ENCODE measurements at regions not wholly inside any gene's neighbourhood (a gene's known extent, or its start where the extent isn't known, plus 50 kb on each side); places are given as distances from the start of the nearest gene placed in this dataset.
"Not testable (repeated sequence)": the region's sequence is repeated elsewhere in the genome, so short reads cannot be mapped to it uniquely, and the experiment has no call there.

- Histone ChIP-seq H3K36me3 (ENCODE audit: insufficient read depth, low read length, poor library complexity, severe bottlenecking) (no peaks in the 10 kb centered on the region), H3K4me3 (ENCODE audit: low read depth, low read length, poor library complexity, severe bottlenecking) (no peak overlapping the region), H3K27me3 (replicated peaks; ENCODE audit: insufficient read depth, low read depth, low read length, poor library complexity) (no peaks in the 10 kb centered on the region), H3K4me1 (ENCODE audit: insufficient read depth, low read length, poor library complexity, severe bottlenecking) (no peaks in the 10 kb centered on the region), H3K9me3 (ENCODE audit: low read depth, low read length, poor library complexity, severe bottlenecking) (no peaks in the 10 kb centered on the region), H3K27ac (ENCODE audit: low read depth, low read length, poor library complexity, severe bottlenecking) (no peak overlapping the region)
- no TSS peak for BruUV-seq (replicated peaks)
- no peak for TF ChIP-seq CTCF (conservative IDR thresholded peaks at IDR 0.05; ENCODE audit: low read depth, low read length)
- no peak for TF ChIP-seq EZH2 (IDR thresholded peaks at IDR 0.05; ENCODE audit: borderline replicate concordance, low read depth, low read length, poor library complexity, severe bottlenecking)
- ChIA-PET POLR2A (ENCODE audit: low non-redundant PET) (no interaction called here), CTCF (no interaction called here)
- DNase-seq (ENCODE audit: low spot score): no peak
- intact Hi-C loops (cut with micrococcal nuclease; ENCODE audit: unreplicated experiment): no loop called here
Measured at GRCh38 chr5:39691136-39691535, 266.4 kb upstream of the DAB2 start.

- POLR2A ChIA-PET (ENCODE audit: low non-redundant PET): no interaction called here
- no peak for TF ChIP-seq EZH2 (IDR thresholded peaks at IDR 0.05; ENCODE audit: borderline replicate concordance, low read depth, low read length, poor library complexity, severe bottlenecking)
- no peak for TF ChIP-seq CTCF (conservative IDR thresholded peaks at IDR 0.05; ENCODE audit: low read depth, low read length)
- H3K9me3 ChIP-seq (ENCODE audit: low read depth, low read length, poor library complexity, severe bottlenecking): no peaks in the 10 kb centered on the region
- H3K27ac ChIP-seq (ENCODE audit: low read depth, low read length, poor library complexity, severe bottlenecking): no peak overlapping the region
- no peaks in the 10 kb centered on the region for H3K36me3 ChIP-seq (ENCODE audit: insufficient read depth, low read length, poor library complexity, severe bottlenecking)
- BruUV-seq (replicated peaks): no TSS peak
- no peak for DNase-seq (ENCODE audit: low spot score)
- intact Hi-C loops (cut with micrococcal nuclease; ENCODE audit: unreplicated experiment): no loop called here
- no peak overlapping the region for H3K4me3 ChIP-seq (ENCODE audit: low read depth, low read length, poor library complexity, severe bottlenecking)
- CTCF ChIA-PET: no interaction called here
- no peaks in the 10 kb centered on the region for H3K4me1 ChIP-seq (ENCODE audit: insufficient read depth, low read length, poor library complexity, severe bottlenecking)
- no peaks in the 10 kb centered on the region for H3K27me3 ChIP-seq (replicated peaks; ENCODE audit: insufficient read depth, low read depth, low read length, poor library complexity)
Measured at GRCh38 chr5:39689919-39690318, 265.1 kb upstream of the DAB2 start.

- intact Hi-C loops (cut with micrococcal nuclease; ENCODE audit: unreplicated experiment); H3K27me3 ChIP-seq (replicated peaks; ENCODE audit: insufficient read depth, low read depth, low read length, poor library complexity); H3K4me3 ChIP-seq (ENCODE audit: low read depth, low read length, poor library complexity, severe bottlenecking); H3K27ac ChIP-seq (ENCODE audit: low read depth, low read length, poor library complexity, severe bottlenecking); DNase-seq (ENCODE audit: low spot score); BruUV-seq (replicated peaks); POLR2A ChIA-PET (ENCODE audit: low non-redundant PET); H3K9me3 ChIP-seq (ENCODE audit: low read depth, low read length, poor library complexity, severe bottlenecking); H3K4me1 ChIP-seq (ENCODE audit: insufficient read depth, low read length, poor library complexity, severe bottlenecking); CTCF ChIA-PET; H3K36me3 ChIP-seq (ENCODE audit: insufficient read depth, low read length, poor library complexity, severe bottlenecking): not testable (repeated sequence)
Measured at GRCh38 chr5:39687924-39688323, 263.1 kb upstream of the DAB2 start.

DNA sequence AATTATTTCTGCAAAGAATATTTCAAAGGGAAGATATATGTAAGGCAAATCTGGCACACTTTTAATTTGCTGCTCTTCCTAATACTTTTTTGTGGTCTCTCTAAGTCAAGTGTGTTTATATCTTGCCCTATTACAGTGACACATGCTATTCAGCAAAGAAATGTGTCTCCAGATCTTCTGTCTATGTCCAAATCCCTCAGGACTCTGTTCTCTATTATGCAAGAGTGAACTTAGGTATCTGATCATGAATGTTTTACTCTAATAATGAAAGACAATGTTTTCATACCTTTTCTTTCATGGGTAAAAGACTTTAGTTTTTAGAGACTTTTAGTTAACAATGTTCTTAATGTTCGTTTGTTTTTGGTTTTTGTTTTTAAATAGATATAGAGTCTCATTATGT lies 255.4 kb upstream of the DAB2 start:
- CTCF ChIA-PET: no interaction called here
- TF ChIP-seq CTCF (conservative IDR thresholded peaks at IDR 0.05; ENCODE audit: low read depth, low read length) (no peak), EZH2 (IDR thresholded peaks at IDR 0.05; ENCODE audit: borderline replicate concordance, low read depth, low read length, poor library complexity, severe bottlenecking) (no peak)
- no peak for DNase-seq (ENCODE audit: low spot score)
- BruUV-seq (replicated peaks): no TSS peak
- Histone ChIP-seq H3K4me1 (ENCODE audit: insufficient read depth, low read length, poor library complexity, severe bottlenecking) (no peaks in the 10 kb centered on the region), H3K4me3 (ENCODE audit: low read depth, low read length, poor library complexity, severe bottlenecking) (no peak overlapping the region), H3K36me3 (ENCODE audit: insufficient read depth, low read length, poor library complexity, severe bottlenecking) (no peaks in the 10 kb centered on the region), H3K27me3 (replicated peaks; ENCODE audit: insufficient read depth, low read depth, low read length, poor library complexity) (peaks cover 5% of the 10 kb centered on the region), H3K27ac (ENCODE audit: low read depth, low read length, poor library complexity, severe bottlenecking) (no peak overlapping the region), H3K9me3 (ENCODE audit: low read depth, low read length, poor library complexity, severe bottlenecking) (no peaks in the 10 kb centered on the region)
- POLR2A ChIA-PET (ENCODE audit: low non-redundant PET): no interaction called here
- intact Hi-C loops (cut with micrococcal nuclease; ENCODE audit: unreplicated experiment): no loop called here

All from A673 (cell line).